GM23248 (cell line): ENCODE measurements at regions not wholly inside any gene's neighbourhood (a gene's known extent, or its start where the extent isn't known, plus 50 kb on each side); places are given as distances from the start of the nearest gene placed in this dataset.

Experiments
- DNase-seq: peaks from one replicate; pipeline ENCODE4 v3.0.0-alpha.2; 2015
- H2AFZ ChIP-seq: fragments of 200-600 bp; sonication (generic); 2 replicates; pipeline ENCODE4 v1.6.1; 2016; ENCODE audit warnings: antibody characterized with exemption
- H3F3A ChIP-seq: fragments of 200-600 bp; sonication (generic); 2 replicates; pipeline ENCODE4 v1.6.1; 2016; ENCODE audit warnings: mild to moderate bottlenecking, antibody characterized with exemption, mixed run types; ENCODE audit not compliant: insufficient read depth
- H3K27ac ChIP-seq: fragments of 200-600 bp; sonication (generic); 2 replicates; pipeline ENCODE4 v1.5.1; 2016; ENCODE audit warnings: mild to moderate bottlenecking
- H3K27me3 ChIP-seq: fragments of 200-600 bp; sonication (generic); replicated peaks from 2 replicates; pipeline ENCODE4 v1.6.1; 2016; ENCODE audit warnings: mild to moderate bottlenecking; ENCODE audit not compliant: insufficient read depth
- H3K36me3 ChIP-seq: fragments of 200-600 bp; sonication (generic); 2 replicates; pipeline ENCODE4 v1.6.1; 2016; ENCODE audit warnings: low read depth, mild to moderate bottlenecking
- H3K4me1 ChIP-seq: fragments of 200-600 bp; sonication (generic); 2 replicates; pipeline ENCODE4 v1.6.1; 2016; ENCODE audit warnings: mild to moderate bottlenecking; ENCODE audit not compliant: insufficient read depth
- H3K4me2 ChIP-seq: fragments of 200-600 bp; sonication (generic); one replicate; pipeline ENCODE4 v1.6.1; 2016; ENCODE audit warnings: mild to moderate bottlenecking; ENCODE audit not compliant: unreplicated experiment
- H3K4me3 ChIP-seq: fragments of 200-600 bp; sonication (generic); 2 replicates; pipeline ENCODE4 v1.5.1; 2016; ENCODE audit warnings: mild to moderate bottlenecking
- H3K79me2 ChIP-seq: fragments of 200-600 bp; sonication (generic); 2 replicates; pipeline ENCODE4 v1.6.1; 2016; ENCODE audit warnings: mild to moderate bottlenecking; ENCODE audit not compliant: insufficient read depth
- H3K9ac ChIP-seq: fragments of 200-600 bp; sonication (generic); 2 replicates; pipeline ENCODE4 v1.6.1; 2016; ENCODE audit warnings: mild to moderate bottlenecking
- H3K9me2 ChIP-seq: fragments of 200-600 bp; sonication (generic); 2 replicates; pipeline ENCODE4 v1.6.1; 2016; ENCODE audit warnings: mixed run types, mild to moderate bottlenecking, moderate library complexity; ENCODE audit not compliant: insufficient read depth
- H3K9me3 ChIP-seq: fragments of 200-600 bp; sonication (generic); one replicate; pipeline ENCODE4 v1.6.1; 2017; ENCODE audit warnings: low read depth
- H4K20me1 ChIP-seq: fragments of 200-600 bp; sonication (generic); 2 replicates; pipeline ENCODE4 v1.6.0; 2016; ENCODE audit not compliant: insufficient read depth
- EZH2 ChIP-seq: fragments of 200-600 bp; sonication (generic); IDR thresholded peaks from 2 replicates; pipeline ENCODE4 v1.6.1; 2018; ENCODE audit warnings: antibody characterized with exemption, mild to moderate bottlenecking; ENCODE audit not compliant: insufficient read depth, poor library complexity, severe bottlenecking
- EZH2phosphoT487 ChIP-seq: fragments of 200-600 bp; sonication (generic); IDR thresholded peaks from 2 replicates; pipeline ENCODE4 v1.6.1; 2018; ENCODE audit warnings: antibody characterized with exemption, moderate library complexity, mild to moderate bottlenecking, low read depth; ENCODE audit not compliant: insufficient read depth
- WGBS, 2 experiments: methylation state at CpG; one replicate each; pipeline ENCODE4 v1.1.6; 2015 to 2017; ENCODE audit warnings: low lambda C conversion rate in 2 of 2, low coverage in 1 of 2; ENCODE audit errors: missing lambda C conversion rate in 2 of 2; 5-methylcytosine and 5-hydroxymethylcytosine counted together
- in situ Hi-C: fragments of 300-500 bp; cut with MboI; formaldehyde crosslinking; loops from 2 replicates; pipeline ENCODE4 v1.15.0; 2020

GRCh38 chr3:28980631-28981030, 300.2 kb upstream of the RBMS3 start:
- H2AFZ ChIP-seq = no peak overlapping the region
- no peak overlapping the region for H3K27ac ChIP-seq
- TF ChIP-seq EZH2phosphoT487 (no peak), EZH2 (no peak)

GRCh38 chr3:28982906-28983305, 298.0 kb upstream of the RBMS3 start:
- Histone ChIP-seq H3K4me2 (no peak overlapping the region), H3F3A (no peaks in the 10 kb centered on the region), H3K9ac (no peak overlapping the region), H4K20me1 (no peaks in the 10 kb centered on the region), H3K36me3 (no peaks in the 10 kb centered on the region), H2AFZ (no peak overlapping the region), H3K9me2 (no peaks in the 10 kb centered on the region), H3K4me3 (no peak overlapping the region), H3K27ac (no peak overlapping the region), H3K4me1 (no peaks in the 10 kb centered on the region), H3K9me3 (no peaks in the 10 kb centered on the region), H3K27me3 (no peaks in the 10 kb centered on the region), H3K79me2 (no peaks in the 10 kb centered on the region)
- WGBS, 2 experiments = 94 to 97% methylated on average over 2 of the region's 2 CpGs
- in situ Hi-C loops = no loop called here
- no peak for TF ChIP-seq EZH2
- TF ChIP-seq EZH2phosphoT487 = no peak
- DNase-seq = no peak

More at GRCh38 chr3:28980631-28981030, 300.2 kb upstream of the RBMS3 start:
- Histone ChIP-seq H3K4me1 (no peaks in the 10 kb centered on the region), H3K4me2 (no peak overlapping the region), H3K9ac (no peak overlapping the region), H3K27me3 (no peaks in the 10 kb centered on the region), H3K9me3 (no peaks in the 10 kb centered on the region), H3K9me2 (no peaks in the 10 kb centered on the region), H4K20me1 (no peaks in the 10 kb centered on the region), H3F3A (no peaks in the 10 kb centered on the region), H3K36me3 (no peaks in the 10 kb centered on the region), H3K4me3 (no peak overlapping the region), H3K79me2 (no peaks in the 10 kb centered on the region)
- DNase-seq = no peak
- in situ Hi-C loops = no loop called here

- Histone ChIP-seq H3K36me3 (no peaks in the 10 kb centered on the region), H3K9me3 (no peaks in the 10 kb centered on the region), H3K4me2 (no peak overlapping the region), H3K9ac (no peak overlapping the region), H3K9me2 (no peaks in the 10 kb centered on the region), H4K20me1 (no peaks in the 10 kb centered on the region), H3F3A (no peaks in the 10 kb centered on the region), H3K27ac (no peak overlapping the region), H3K27me3 (no peaks in the 10 kb centered on the region), H2AFZ (no peak overlapping the region), H3K4me3 (no peak overlapping the region), H3K79me2 (no peaks in the 10 kb centered on the region), H3K4me1 (no peaks in the 10 kb centered on the region)
- no peak for TF ChIP-seq EZH2phosphoT487
- no peak for TF ChIP-seq EZH2
- no peak for DNase-seq
- in situ Hi-C loops = no loop called here
Observed at GRCh38 chr3:28986922-28987321, 293.9 kb upstream of the RBMS3 start.

GRCh38 chr3:28989646-28990089, 291.2 kb upstream of the RBMS3 start:
- Histone ChIP-seq H3K36me3 (no peaks in the 10 kb centered on the region), H3K4me2 (no peak overlapping the region), H2AFZ (no peak overlapping the region), H3K4me1 (no peaks in the 10 kb centered on the region), H3K27me3 (no peaks in the 10 kb centered on the region), H3K9me2 (no peaks in the 10 kb centered on the region), H3K9ac (no peak overlapping the region), H3K27ac (no peak overlapping the region), H3K9me3 (no peaks in the 10 kb centered on the region), H3F3A (no peaks in the 10 kb centered on the region), H4K20me1 (no peaks in the 10 kb centered on the region), H3K4me3 (no peak overlapping the region), H3K79me2 (no peaks in the 10 kb centered on the region)
- whole genome bisulfite sequencing, 2 experiments = 73 to 74% methylated on average over 2 of the region's 2 CpGs
- in situ Hi-C loops = no loop called here
- DNase-seq = peak; percentile 12
- no peak for TF ChIP-seq EZH2phosphoT487
- TF ChIP-seq EZH2 = no peak

GRCh38 chr3:28994161-28994905, 286.5 kb upstream of the RBMS3 start:
- Histone ChIP-seq H2AFZ (no peak overlapping the region), H3K4me3 (no peak overlapping the region), H3K4me2 (no peak overlapping the region), H3K79me2 (no peaks in the 10 kb centered on the region), H3K27me3 (no peaks in the 10 kb centered on the region), H3K9me2 (no peaks in the 10 kb centered on the region), H3K9ac (no peak overlapping the region), H3F3A (no peaks in the 10 kb centered on the region), H3K27ac (no peak overlapping the region), H3K4me1 (no peaks in the 10 kb centered on the region), H3K9me3 (no peaks in the 10 kb centered on the region), H4K20me1 (no peaks in the 10 kb centered on the region), H3K36me3 (no peaks in the 10 kb centered on the region)
- DNase-seq = no peak
- 74 to 78% methylated on average over 6 of the region's 6 CpGs for WGBS, 2 experiments
- TF ChIP-seq EZH2phosphoT487 (no peak), EZH2 (no peak)
- in situ Hi-C loops = no loop called here
